BLaER1 treated with 17β-estradiol and CSF1 and Interleukin-3, amounts not matched to agents 10 nM and 100 nM (cell line): ENCODE measurements at regions not wholly inside any gene's neighbourhood (a gene's known extent, or its start where the extent isn't known, plus 50 kb on each side); places are given as distances from the start of the nearest gene placed in this dataset.

Experiments used
- H3K27ac ChIP-seq, 11 experiments: shearing (Covaris generic); formaldehyde crosslinking; 2 replicates each; pipeline ENCODE4 v1.8.1; 2022
- H3K27me3 ChIP-seq, 11 experiments: shearing (Covaris generic); formaldehyde crosslinking; 2 replicates each; pipeline ENCODE4 v1.8.1; 2022
- H3K36me3 ChIP-seq, 11 experiments: shearing (Covaris generic); formaldehyde crosslinking; 2 replicates each; pipeline ENCODE4 v1.8.1; 2022
- H3K4me1 ChIP-seq, 10 experiments: shearing (Covaris generic); formaldehyde crosslinking; 2 replicates each; pipeline ENCODE4 v1.8.1; 2022
- H3K4me2 ChIP-seq, 11 experiments: shearing (Covaris generic); formaldehyde crosslinking; 2 replicates each; pipeline ENCODE4 v1.8.1; 2022
- H3K4me3 ChIP-seq, 10 experiments: shearing (Covaris generic); formaldehyde crosslinking; 2 replicates each; pipeline ENCODE4 v1.8.1; 2022
- H3K9ac ChIP-seq, 11 experiments: shearing (Covaris generic); formaldehyde crosslinking; 2 replicates each; pipeline ENCODE4 v1.8.1; 2022
- H3K9me3 ChIP-seq, 11 experiments: shearing (Covaris generic); formaldehyde crosslinking; replicated peaks in 1 of 11; 2 replicates each; pipeline ENCODE4 v1.8.1; 2022
- H4K20me1 ChIP-seq, 11 experiments: shearing (Covaris generic); formaldehyde crosslinking; 2 replicates each; pipeline ENCODE4 v1.8.1; 2022
- Cebpa-rat ChIP-seq, 11 experiments: shearing (Covaris generic); IDR thresholded peaks; 2 replicates each; pipeline ENCODE4 v1.8.1; 2022

- Histone ChIP-seq H4K20me1 (no peaks in the 10 kb centered on the region), H3K27me3 (no peaks in the 10 kb centered on the region), H3K9ac (no peak overlapping the region), H3K9me3 (peaks cover 22 to 59% (median 31%) of the 10 kb centered on the region in 11 experiments), H3K4me3 (no peak overlapping the region), H3K36me3 (no peaks in the 10 kb centered on the region), H3K4me2 (no peak overlapping the region), H3K4me1 (peaks cover 6 to 29% (median 23%) of the 10 kb centered on the region in 10 experiments; a peak in 18 of 20 replicates), H3K27ac (no peak overlapping the region)
- no peak for TF ChIP-seq Cebpa-rat (IDR thresholded peaks at IDR 0.05)
Observed at GRCh38 chr6:156150391-156150790, 626.8 kb upstream of the ARID1B start.

GRCh38 chr6:156146891-156147290 lies 630.3 kb upstream of the ARID1B start:
- no peaks in the 10 kb centered on the region for H3K4me1 ChIP-seq
- no peaks in the 10 kb centered on the region for H3K27me3 ChIP-seq

GRCh38 chr6:156131221-156131903 lies 645.8 kb upstream of the ARID1B start:
- Histone ChIP-seq H3K27me3 (no peaks in the 10 kb centered on the region), H3K9ac (peak overlapping the region in 10 of 11 experiments; percentile 15 to 63 (median 47); a peak in 15 of 22 replicates), H3K9me3 (peaks cover 25 to 37% (median 30%) of the 10 kb centered on the region in 11 experiments), H3K4me3 (no peak overlapping the region; a peak in 1 of 20 replicates), H3K36me3 (0 out of 22 replicates have a peak, but pooled peaks cover 0 to 4% (median 0%) of the 10 kb centered on the region in 11 experiments), H3K4me1 (peaks cover 9 to 15% (median 14%) of the 10 kb centered on the region in 10 experiments), H3K4me2 (peak overlapping the region; percentile 42 to 78 (median 60); a peak in 20 of 22 replicates), H3K27ac (peak overlapping the region; percentile 37 to 81 (median 71); a peak in 21 of 22 replicates), H4K20me1 (no peaks in the 10 kb centered on the region)
- no peak for TF ChIP-seq Cebpa-rat (IDR thresholded peaks at IDR 0.05)

More at GRCh38 chr6:156146891-156147290, 630.3 kb upstream of the ARID1B start:
- no peaks in the 10 kb centered on the region for H4K20me1 ChIP-seq
- H3K27ac ChIP-seq = no peak overlapping the region
- H3K9ac ChIP-seq = no peak overlapping the region
- H3K4me3 ChIP-seq = no peak overlapping the region
- peaks cover 45 to 65% (median 52%) of the 10 kb centered on the region in 11 experiments for H3K9me3 ChIP-seq
- peaks cover 0 to 10% (median 0%) of the 10 kb centered on the region in 11 experiments; a peak in 2 of 22 replicates for H3K36me3 ChIP-seq
- no peak overlapping the region for H3K4me2 ChIP-seq
- TF ChIP-seq Cebpa-rat (IDR thresholded peaks at IDR 0.05) = no peak

- Histone ChIP-seq H3K4me3 (no peak overlapping the region), H3K4me2 (no peak overlapping the region), H3K4me1 (peaks cover 6 to 12% (median 11%) of the 10 kb centered on the region in 10 experiments), H3K27me3 (no peaks in the 10 kb centered on the region), H3K27ac (no peak overlapping the region), H3K36me3 (no peaks in the 10 kb centered on the region), H4K20me1 (no peaks in the 10 kb centered on the region), H3K9me3 (no peaks in the 10 kb centered on the region), H3K9ac (no peak overlapping the region)
- TF ChIP-seq Cebpa-rat (IDR thresholded peaks at IDR 0.05) = no peak
Observed at GRCh38 chr6:156126535-156126934, 650.6 kb upstream of the ARID1B start.

- TF ChIP-seq Cebpa-rat (IDR thresholded peaks at IDR 0.05) = no peak
- Histone ChIP-seq H3K4me3 (no peak overlapping the region), H3K4me2 (no peak overlapping the region), H3K9ac (no peak overlapping the region), H3K36me3 (no peaks in the 10 kb centered on the region), H3K4me1 (peaks cover 0 to 5% (median 4%) of the 10 kb centered on the region in 10 experiments; a peak in 17 of 20 replicates), H4K20me1 (no peaks in the 10 kb centered on the region), H3K9me3 (no peaks in the 10 kb centered on the region), H3K27ac (no peak overlapping the region), H3K27me3 (no peaks in the 10 kb centered on the region)
Observed at GRCh38 chr6:156125844-156126243, 651.3 kb upstream of the ARID1B start.

- H3K36me3 ChIP-seq = no peaks in the 10 kb centered on the region
- H3K27ac ChIP-seq = no peak overlapping the region
- H3K4me2 ChIP-seq = no peak overlapping the region
- TF ChIP-seq Cebpa-rat (IDR thresholded peaks at IDR 0.05) = no peak
- H3K4me3 ChIP-seq = no peak overlapping the region
- H3K9me3 ChIP-seq = peaks cover 0 to 5% (median 0%) of the 10 kb centered on the region in 11 experiments; a peak in 4 of 22 replicates
- H4K20me1 ChIP-seq = no peaks in the 10 kb centered on the region
- H3K4me1 ChIP-seq = no peaks in the 10 kb centered on the region
- H3K27me3 ChIP-seq = no peaks in the 10 kb centered on the region
- no peak overlapping the region for H3K9ac ChIP-seq
Observed at GRCh38 chr6:156123731-156124130, 653.4 kb upstream of the ARID1B start.

GRCh38 chr6:156121973-156122372 lies 655.2 kb upstream of the ARID1B start:
- H3K4me3 ChIP-seq = no peak overlapping the region
- H3K4me2 ChIP-seq = no peak overlapping the region
- H3K36me3 ChIP-seq = no peaks in the 10 kb centered on the region
- no peaks in the 10 kb centered on the region for H3K4me1 ChIP-seq
- no peak overlapping the region for H3K9ac ChIP-seq
- peaks cover 0 to 12% (median 4%) of the 10 kb centered on the region in 11 experiments; a peak in 4 of 22 replicates for H3K9me3 ChIP-seq
- no peak overlapping the region for H3K27ac ChIP-seq
- no peaks in the 10 kb centered on the region for H3K27me3 ChIP-seq
- TF ChIP-seq Cebpa-rat (IDR thresholded peaks at IDR 0.05) = no peak
- no peaks in the 10 kb centered on the region for H4K20me1 ChIP-seq

- Histone ChIP-seq H3K36me3 (no peaks in the 10 kb centered on the region), H3K9me3 (peaks cover 0 to 12% (median 4%) of the 10 kb centered on the region in 11 experiments; a peak in 4 of 22 replicates), H3K4me1 (no peaks in the 10 kb centered on the region), H4K20me1 (no peaks in the 10 kb centered on the region), H3K4me2 (no peak overlapping the region), H3K27ac (no peak overlapping the region), H3K9ac (no peak overlapping the region), H3K4me3 (no peak overlapping the region), H3K27me3 (no peaks in the 10 kb centered on the region)
- no peak for TF ChIP-seq Cebpa-rat (IDR thresholded peaks at IDR 0.05)
Observed at GRCh38 chr6:156114541-156114940, 658.9 kb upstream of the NOX3 start.

GRCh38 chr6:156113631-156114030 lies 658.0 kb upstream of the NOX3 start:
- Histone ChIP-seq H3K9ac (no peak overlapping the region), H3K27me3 (no peaks in the 10 kb centered on the region), H3K4me1 (no peaks in the 10 kb centered on the region), H3K27ac (no peak overlapping the region), H3K4me3 (no peak overlapping the region), H3K4me2 (no peak overlapping the region), H3K36me3 (no peaks in the 10 kb centered on the region), H3K9me3 (peaks cover 0 to 7% (median 4%) of the 10 kb centered on the region in 11 experiments; a peak in 4 of 22 replicates), H4K20me1 (no peaks in the 10 kb centered on the region)
- TF ChIP-seq Cebpa-rat (IDR thresholded peaks at IDR 0.05) = no peak
